Neural crest cell (in vitro differentiated cells): ENCODE measurements at regions not wholly inside any gene's neighbourhood (a gene's known extent, or its start where the extent isn't known, plus 50 kb on each side); places are given as distances from the start of the nearest gene placed in this dataset.
"Not testable (repeated sequence)": the region's sequence is repeated elsewhere in the genome, so short reads cannot be mapped to it uniquely, and the experiment has no call there.

Source experiments
- DNase-seq: peaks from one replicate; pipeline ENCODE4 v3.0.0; 2021; ENCODE audit warnings: low read depth, mixed read lengths, low spot score
- H3K27ac Mint-ChIP-seq: one replicate; pipeline ENCODE4 v1.8.0; 2021; ENCODE audit warnings: mild to moderate bottlenecking, mixed read lengths; ENCODE audit not compliant: unreplicated experiment
- H3K27me3 Mint-ChIP-seq: 2 replicates; pipeline ENCODE4 v1.8.0; 2021; ENCODE audit warnings: low read depth, mild to moderate bottlenecking, mixed read lengths
- H3K36me3 Mint-ChIP-seq: 2 replicates; pipeline ENCODE4 v1.8.0; 2021; ENCODE audit warnings: low read depth, mild to moderate bottlenecking, mixed read lengths
- H3K4me1 Mint-ChIP-seq: 2 replicates; pipeline ENCODE4 v1.8.0; 2021; ENCODE audit warnings: mixed read lengths
- H3K4me3 Mint-ChIP-seq: one replicate; pipeline ENCODE4 v1.8.0; 2021; ENCODE audit warnings: mild to moderate bottlenecking, mixed read lengths
- H3K9me3 Mint-ChIP-seq: 2 replicates; pipeline ENCODE4 v1.8.0; 2021; ENCODE audit warnings: mixed read lengths
- TF ChIP-seq, protein P1 (sequence below): fragments of 200-600 bp; sonication (generic); conservative IDR thresholded peaks from 2 replicates; pipeline ENCODE4 v1.5.0; 2021; ENCODE audit warnings: antibody characterized with exemption, mild to moderate bottlenecking

DNA sequence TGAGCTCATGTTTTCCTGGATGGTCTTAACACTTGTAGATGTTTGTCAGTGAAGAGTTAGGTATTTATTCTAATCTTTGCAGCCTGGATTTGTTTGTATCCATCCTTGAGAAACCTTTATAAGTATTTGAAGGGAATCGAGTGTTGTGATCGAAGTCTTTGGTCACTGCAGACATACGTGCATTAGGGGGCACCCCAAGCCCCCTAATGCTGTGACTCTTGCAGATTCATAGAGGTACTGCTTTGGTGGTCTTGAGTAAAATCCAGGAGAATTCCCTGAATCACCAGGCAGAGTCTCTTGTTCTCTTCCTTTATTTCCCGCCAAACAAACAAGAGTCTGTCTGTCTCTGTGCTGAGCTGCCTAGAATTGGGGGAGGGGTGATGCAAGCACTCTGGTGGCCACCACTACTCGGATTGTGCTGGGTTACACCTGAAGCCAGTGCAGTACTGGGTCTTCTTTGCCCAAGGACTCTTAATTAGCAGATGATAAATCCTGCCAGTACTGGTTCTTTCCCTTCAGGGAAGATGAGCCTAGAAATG lies 170.5 kb upstream of the POU1F1 start:
- Mint-ChIP-seq H3K36me3 (no peaks in the 10 kb centered on the region), H3K27ac (no peak overlapping the region), H3K4me3 (no peak overlapping the region), H3K4me1 (no peaks in the 10 kb centered on the region), H3K27me3 (no peaks in the 10 kb centered on the region), H3K9me3 (peaks cover 8% of the 10 kb centered on the region)
- no peak for DNase-seq
- TF ChIP-seq, protein P1, sequence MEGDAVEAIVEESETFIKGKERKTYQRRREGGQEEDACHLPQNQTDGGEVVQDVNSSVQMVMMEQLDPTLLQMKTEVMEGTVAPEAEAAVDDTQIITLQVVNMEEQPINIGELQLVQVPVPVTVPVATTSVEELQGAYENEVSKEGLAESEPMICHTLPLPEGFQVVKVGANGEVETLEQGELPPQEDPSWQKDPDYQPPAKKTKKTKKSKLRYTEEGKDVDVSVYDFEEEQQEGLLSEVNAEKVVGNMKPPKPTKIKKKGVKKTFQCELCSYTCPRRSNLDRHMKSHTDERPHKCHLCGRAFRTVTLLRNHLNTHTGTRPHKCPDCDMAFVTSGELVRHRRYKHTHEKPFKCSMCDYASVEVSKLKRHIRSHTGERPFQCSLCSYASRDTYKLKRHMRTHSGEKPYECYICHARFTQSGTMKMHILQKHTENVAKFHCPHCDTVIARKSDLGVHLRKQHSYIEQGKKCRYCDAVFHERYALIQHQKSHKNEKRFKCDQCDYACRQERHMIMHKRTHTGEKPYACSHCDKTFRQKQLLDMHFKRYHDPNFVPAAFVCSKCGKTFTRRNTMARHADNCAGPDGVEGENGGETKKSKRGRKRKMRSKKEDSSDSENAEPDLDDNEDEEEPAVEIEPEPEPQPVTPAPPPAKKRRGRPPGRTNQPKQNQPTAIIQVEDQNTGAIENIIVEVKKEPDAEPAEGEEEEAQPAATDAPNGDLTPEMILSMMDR, result no peak

DNA sequence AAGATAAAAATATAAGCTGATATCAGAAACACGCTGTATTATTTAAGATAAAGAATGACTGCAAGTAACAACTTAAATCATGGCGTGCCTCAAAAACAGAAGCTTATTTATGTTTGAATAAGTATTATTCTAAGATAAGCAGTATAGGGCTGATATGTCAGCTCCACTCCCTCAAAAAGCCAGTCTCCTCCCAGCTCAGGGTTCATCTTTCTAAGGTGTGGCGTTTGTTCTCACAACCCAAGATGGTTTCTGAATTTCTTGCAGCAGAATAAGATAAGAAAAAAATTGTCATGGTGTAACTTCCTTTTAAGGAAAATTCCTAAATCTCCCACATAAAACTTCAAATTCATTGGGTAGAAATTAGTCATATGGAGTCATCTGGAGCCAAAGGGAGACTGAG lies 166.1 kb upstream of the POU1F1 start:
- no peak overlapping the region for H3K4me3 Mint-ChIP-seq
- H3K36me3 Mint-ChIP-seq, result no peaks in the 10 kb centered on the region

DNA sequence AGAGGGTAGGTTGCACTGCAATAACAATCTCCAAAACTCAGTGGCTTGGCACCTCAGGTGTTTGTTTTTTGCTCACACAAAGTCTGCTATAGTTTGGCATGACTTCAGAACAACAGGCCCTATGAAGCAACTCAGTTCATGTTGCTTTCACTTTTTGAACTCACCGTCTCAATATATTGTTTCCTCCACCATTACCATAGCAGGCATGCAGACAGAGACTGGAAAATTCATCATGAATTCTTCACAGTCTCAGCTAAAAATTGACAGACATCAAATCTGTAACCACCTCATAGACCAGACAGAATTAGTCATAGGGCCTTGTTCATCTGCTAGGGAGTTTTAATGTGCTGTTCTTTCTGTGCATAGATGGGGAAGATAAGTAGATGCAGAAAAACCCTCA lies 161.4 kb upstream of the POU1F1 start:
- H3K36me3 Mint-ChIP-seq, result no peaks in the 10 kb centered on the region
- no peaks in the 10 kb centered on the region for H3K27me3 Mint-ChIP-seq
- H3K4me3 Mint-ChIP-seq, result no peak overlapping the region
- no peak overlapping the region for H3K27ac Mint-ChIP-seq
- peaks cover 2% of the 10 kb centered on the region for H3K9me3 Mint-ChIP-seq
- no peak for DNase-seq
- TF ChIP-seq, protein P1, result no peak
- H3K4me1 Mint-ChIP-seq, result peaks cover 5% of the 10 kb centered on the region

More for the DNA sequence above, 166.1 kb upstream of the POU1F1 start:
- H3K27ac Mint-ChIP-seq, result no peak overlapping the region
- TF ChIP-seq, protein P1, result no peak
- H3K9me3 Mint-ChIP-seq, result peaks cover 8% of the 10 kb centered on the region
- DNase-seq, result no peak
- no peaks in the 10 kb centered on the region for H3K27me3 Mint-ChIP-seq
- no peaks in the 10 kb centered on the region for H3K4me1 Mint-ChIP-seq

DNA sequence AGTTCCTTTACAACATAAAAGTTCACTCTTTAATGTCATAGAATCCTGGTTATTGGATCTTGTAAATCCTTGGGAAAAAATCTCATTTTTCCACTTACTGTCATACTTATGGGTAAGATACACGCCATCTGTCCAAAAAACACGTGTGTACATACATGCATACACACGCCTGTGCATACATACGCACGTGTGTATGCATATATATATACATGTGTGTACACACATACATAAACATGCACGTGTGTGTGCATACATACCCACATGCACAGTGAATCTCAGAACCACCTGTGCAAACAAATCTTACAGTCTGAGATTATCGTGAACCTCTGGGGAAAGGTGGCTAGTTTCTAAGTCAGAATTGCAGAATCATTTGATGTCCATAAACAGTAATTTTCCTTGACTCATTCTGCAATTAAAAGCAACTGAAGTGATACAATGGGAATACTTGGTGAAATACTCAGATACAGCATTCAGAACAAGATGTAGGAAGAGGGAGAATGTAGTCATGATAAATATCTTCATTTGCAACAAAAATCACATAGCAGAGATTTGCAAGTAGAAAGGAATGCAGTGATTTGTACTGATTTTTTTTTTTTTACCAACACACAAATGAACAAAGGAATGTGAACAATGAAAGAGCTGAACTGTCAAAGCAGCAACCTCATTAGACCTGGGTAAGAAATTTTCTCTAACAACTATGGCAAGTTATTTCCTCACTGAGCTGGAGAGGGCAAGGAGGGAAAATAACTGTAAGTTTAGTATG lies 160.6 kb upstream of the POU1F1 start:
- no peaks in the 10 kb centered on the region for H3K36me3 Mint-ChIP-seq
- TF ChIP-seq, protein P1, result no peak
- H3K9me3 Mint-ChIP-seq, result peaks cover 2% of the 10 kb centered on the region
- no peak overlapping the region for H3K4me3 Mint-ChIP-seq
- DNase-seq, result no peak
- H3K27me3 Mint-ChIP-seq, result no peaks in the 10 kb centered on the region
- no peak overlapping the region for H3K27ac Mint-ChIP-seq
- peaks cover 5% of the 10 kb centered on the region for H3K4me1 Mint-ChIP-seq

DNA sequence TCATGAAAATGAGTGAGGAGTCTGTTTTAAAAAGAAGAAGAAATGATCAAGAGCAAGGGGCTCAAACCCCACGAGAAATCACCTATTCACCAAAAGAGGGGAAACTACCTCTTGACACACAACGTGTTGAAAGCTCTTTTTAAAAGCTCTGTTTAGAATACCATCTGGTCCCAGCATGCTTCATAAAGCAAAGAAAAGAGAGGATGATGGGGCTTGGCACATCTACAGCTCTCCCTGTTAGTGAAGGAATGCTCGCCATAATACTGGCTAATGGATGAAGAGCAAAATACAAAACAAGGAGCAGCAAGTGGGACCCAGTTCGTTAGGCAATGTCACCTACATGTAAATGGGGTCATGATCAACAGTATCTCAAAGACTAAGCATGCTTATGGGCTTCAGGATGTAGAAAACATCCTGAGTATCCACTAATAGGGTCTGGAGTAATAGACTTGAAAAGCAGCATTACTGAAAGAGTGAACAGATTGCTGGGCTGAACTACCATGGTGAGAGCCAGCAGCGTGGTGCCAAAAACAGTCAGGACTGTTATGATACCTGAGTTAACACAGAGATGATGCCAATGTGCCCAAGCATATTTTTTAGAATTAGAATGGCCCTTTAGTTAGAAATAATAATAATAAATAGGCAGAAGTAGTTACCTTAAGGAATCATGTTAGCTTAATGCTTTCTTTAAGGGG lies 159.7 kb upstream of the POU1F1 start:
- Mint-ChIP-seq H3K27ac (no peak overlapping the region), H3K4me3 (no peak overlapping the region), H3K36me3 (no peaks in the 10 kb centered on the region), H3K27me3 (no peaks in the 10 kb centered on the region), H3K4me1 (peaks cover 5% of the 10 kb centered on the region), H3K9me3 (peaks cover 2% of the 10 kb centered on the region)
- no peak for DNase-seq
- TF ChIP-seq, protein P1, result no peak

DNA sequence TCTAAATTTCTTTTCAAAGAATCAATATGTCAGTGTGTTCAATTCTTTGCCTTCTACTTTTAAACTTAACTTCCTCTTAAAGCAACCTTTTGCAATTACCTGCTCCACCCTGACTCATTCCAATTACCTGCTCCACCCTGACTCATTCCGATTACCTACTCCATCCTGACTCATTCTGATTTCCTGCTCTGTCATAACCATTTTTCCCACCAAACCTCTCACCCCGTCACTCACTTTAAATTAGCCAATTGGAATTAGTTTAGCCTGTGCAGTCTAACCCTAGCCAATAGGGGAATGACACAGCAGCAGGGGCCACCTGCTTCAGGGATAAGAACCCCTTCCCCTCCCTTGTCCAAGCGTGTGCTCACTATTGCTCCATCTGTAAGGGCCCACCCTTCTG lies 157.1 kb upstream of the POU1F1 start:
- not testable (repeated sequence) for H3K36me3 Mint-ChIP-seq, DNase-seq, H3K27ac Mint-ChIP-seq, H3K4me1 Mint-ChIP-seq, H3K4me3 Mint-ChIP-seq, H3K9me3 Mint-ChIP-seq, H3K27me3 Mint-ChIP-seq
